ENCODE measurements at regions not wholly inside any gene's neighbourhood (a gene's known extent, or its start where the extent isn't known, plus 50 kb on each side); places are given as distances from the start of the nearest gene placed in this dataset.
"Not testable (repeated sequence)": the region's sequence is repeated elsewhere in the genome, so short reads cannot be mapped to it uniquely, and the experiment has no call there.

DNA sequence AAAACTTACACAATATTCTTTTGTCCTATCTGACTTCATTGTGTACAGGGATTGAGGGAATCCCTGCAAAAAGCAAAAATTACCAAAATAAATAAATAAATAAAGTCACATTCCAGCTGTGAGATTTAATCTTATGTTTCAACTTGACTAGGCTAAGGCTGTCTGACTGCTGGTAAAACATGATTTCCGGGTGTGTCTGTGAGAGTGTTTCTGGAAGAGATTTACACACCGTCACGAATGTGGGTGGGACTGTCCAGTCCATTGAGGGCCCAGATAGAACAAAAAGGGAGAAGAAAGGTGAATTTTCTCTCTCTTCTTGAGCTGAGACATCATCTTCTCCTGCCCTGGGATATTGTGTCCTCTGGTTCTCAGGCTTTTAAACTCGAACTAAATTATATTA is 166.1 kb downstream of the LIG4 start:
- H3K4me1 ChIP-seq (ENCODE audit: control insufficient read depth, insufficient read depth, low read length, poor library complexity, severe bottlenecking), result no peaks in the 10 kb centered on the region
- Mint-ChIP-seq H3K36me3 (no peaks in the 10 kb centered on the region), H3K27me3 (no peaks in the 10 kb centered on the region), H3K4me3 (no peak overlapping the region), H3K4me1 (no peaks in the 10 kb centered on the region), H3K27ac (no peak overlapping the region), H3K9me3 (peaks cover 0 to 16% (median 5%) of the 10 kb centered on the region in 7 donors)
- ATAC-seq (ENCODE audit: low read depth in 2 of 2) (no peak), DNase-seq (no peak)
- no peak overlapping the region for H3K27ac ChIP-seq (ENCODE audit: insufficient read depth, low read length, poor library complexity, severe bottlenecking)
- H3K9me3 ChIP-seq (ENCODE audit: control insufficient read depth in 2 of 2, low read length in 2 of 2), result no peaks in the 10 kb centered on the region
- no peaks in the 10 kb centered on the region for H3K36me3 ChIP-seq (ENCODE audit: control insufficient read depth, insufficient read depth, low read length)
- no peaks in the 10 kb centered on the region for H3K27me3 ChIP-seq (ENCODE audit: control insufficient read depth, insufficient read depth, low read length)
- H3K4me3 ChIP-seq (ENCODE audit: low read depth, low read length), result no peak overlapping the region

DNA sequence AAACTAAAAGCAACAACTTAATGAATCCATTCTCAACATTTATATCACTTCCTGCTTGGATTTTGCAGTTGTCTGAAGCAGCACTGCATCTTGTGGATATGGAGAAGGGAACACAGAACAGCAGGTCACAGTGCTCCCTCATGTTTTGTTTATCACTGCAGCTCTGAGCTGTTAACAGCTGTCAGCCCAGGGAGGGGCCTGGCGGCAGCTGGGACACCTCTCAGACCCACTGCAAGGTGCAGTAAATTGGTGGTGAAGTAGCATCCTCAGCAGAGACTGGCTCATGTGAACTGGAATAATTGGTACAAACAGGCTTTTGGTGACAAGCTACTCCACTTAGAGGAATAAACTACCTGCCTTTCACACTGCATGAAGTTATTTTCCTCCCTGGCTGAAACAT is 170.4 kb downstream of the LIG4 start:
- no peak for DNase-seq
- H3K9me3 ChIP-seq (ENCODE audit: control insufficient read depth in 2 of 2, low read length in 2 of 2), result no peaks in the 10 kb centered on the region
- Mint-ChIP-seq H3K27ac (no peak overlapping the region), H3K36me3 (no peaks in the 10 kb centered on the region), H3K9me3 (peaks cover 0 to 7% (median 3%) of the 10 kb centered on the region in 7 donors), H3K27me3 (no peaks in the 10 kb centered on the region), H3K4me1 (no peaks in the 10 kb centered on the region), H3K4me3 (no peak overlapping the region)
- no peak for ATAC-seq (ENCODE audit: low read depth in 2 of 2)
- H3K4me3 ChIP-seq (ENCODE audit: low read depth, low read length), result no peak overlapping the region
- H3K27ac ChIP-seq (ENCODE audit: insufficient read depth, low read length, poor library complexity, severe bottlenecking), result no peak overlapping the region
- H3K27me3 ChIP-seq (ENCODE audit: control insufficient read depth, insufficient read depth, low read length), result no peaks in the 10 kb centered on the region
- H3K4me1 ChIP-seq (ENCODE audit: control insufficient read depth, insufficient read depth, low read length, poor library complexity, severe bottlenecking), result no peaks in the 10 kb centered on the region
- H3K36me3 ChIP-seq (ENCODE audit: control insufficient read depth, insufficient read depth, low read length), result no peaks in the 10 kb centered on the region

DNA sequence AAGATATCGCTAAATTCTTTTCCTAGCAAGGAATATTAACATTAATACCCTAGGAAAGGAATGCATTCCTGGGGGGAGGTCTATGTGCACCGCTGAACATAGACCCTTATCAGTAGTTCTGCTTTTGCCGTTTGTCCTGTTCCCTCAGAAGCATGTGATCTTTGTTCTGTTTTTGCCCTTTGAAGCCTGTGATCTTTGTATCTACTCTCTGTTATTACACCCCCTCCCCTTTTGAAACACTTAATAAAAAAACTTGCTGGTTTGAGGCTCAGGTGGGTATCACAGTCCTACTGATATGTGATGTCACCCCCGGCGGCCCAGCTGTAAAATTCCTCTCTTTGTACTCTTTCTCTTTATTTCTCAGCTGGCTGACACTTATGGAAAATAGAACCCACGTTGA is 172.5 kb downstream of the LIG4 start:
- H3K27ac ChIP-seq (ENCODE audit: insufficient read depth, low read length, poor library complexity, severe bottlenecking); H3K4me3 Mint-ChIP-seq; H3K4me3 ChIP-seq (ENCODE audit: low read depth, low read length); H3K27me3 ChIP-seq (ENCODE audit: control insufficient read depth, insufficient read depth, low read length); DNase-seq; H3K9me3 ChIP-seq (ENCODE audit: control insufficient read depth in 2 of 2, low read length in 2 of 2); H3K27ac Mint-ChIP-seq; ATAC-seq (ENCODE audit: low read depth in 2 of 2); H3K36me3 ChIP-seq (ENCODE audit: control insufficient read depth, insufficient read depth, low read length); H3K4me1 ChIP-seq (ENCODE audit: control insufficient read depth, insufficient read depth, low read length, poor library complexity, severe bottlenecking); H3K27me3 Mint-ChIP-seq; H3K4me1 Mint-ChIP-seq; H3K9me3 Mint-ChIP-seq; H3K36me3 Mint-ChIP-seq: not testable (repeated sequence)

DNA sequence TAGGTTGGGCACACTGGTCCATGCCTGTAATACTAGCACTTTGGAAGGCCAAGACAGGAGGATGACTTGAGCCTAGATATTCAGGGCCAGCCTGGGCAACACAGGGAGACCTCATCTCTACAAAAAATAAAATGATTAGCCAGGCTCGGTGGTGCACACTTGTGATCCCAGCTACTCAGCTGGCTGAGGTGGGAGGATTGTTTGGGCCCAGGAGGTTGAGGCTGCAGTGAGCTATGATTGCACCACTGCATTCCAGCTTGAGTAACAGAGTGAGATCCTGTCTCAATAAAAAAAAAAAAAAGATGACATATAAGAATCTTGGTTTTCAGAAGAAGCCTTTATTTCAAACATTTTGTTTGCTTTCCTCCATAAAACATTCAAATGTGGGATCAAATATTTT is 178.0 kb downstream of the LIG4 start:
- Mint-ChIP-seq H3K4me1 (no peaks in the 10 kb centered on the region), H3K27ac (no peak overlapping the region), H3K4me3 (no peak overlapping the region), H3K36me3 (no peaks in the 10 kb centered on the region), H3K27me3 (no peaks in the 10 kb centered on the region), H3K9me3 (peaks cover 0 to 14% (median 6%) of the 10 kb centered on the region in 7 donors)
- ATAC-seq (ENCODE audit: low read depth in 2 of 2) (no peak), DNase-seq (no peak)
- H3K4me1 ChIP-seq (ENCODE audit: control insufficient read depth, insufficient read depth, low read length, poor library complexity, severe bottlenecking), result no peaks in the 10 kb centered on the region
- no peaks in the 10 kb centered on the region for H3K9me3 ChIP-seq (ENCODE audit: control insufficient read depth in 2 of 2, low read length in 2 of 2)
- H3K27ac ChIP-seq (ENCODE audit: insufficient read depth, low read length, poor library complexity, severe bottlenecking), result no peak overlapping the region
- H3K36me3 ChIP-seq (ENCODE audit: control insufficient read depth, insufficient read depth, low read length), result no peaks in the 10 kb centered on the region
- H3K27me3 ChIP-seq (ENCODE audit: control insufficient read depth, insufficient read depth, low read length), result no peaks in the 10 kb centered on the region
- H3K4me3 ChIP-seq (ENCODE audit: low read depth, low read length), result no peak overlapping the region

DNA sequence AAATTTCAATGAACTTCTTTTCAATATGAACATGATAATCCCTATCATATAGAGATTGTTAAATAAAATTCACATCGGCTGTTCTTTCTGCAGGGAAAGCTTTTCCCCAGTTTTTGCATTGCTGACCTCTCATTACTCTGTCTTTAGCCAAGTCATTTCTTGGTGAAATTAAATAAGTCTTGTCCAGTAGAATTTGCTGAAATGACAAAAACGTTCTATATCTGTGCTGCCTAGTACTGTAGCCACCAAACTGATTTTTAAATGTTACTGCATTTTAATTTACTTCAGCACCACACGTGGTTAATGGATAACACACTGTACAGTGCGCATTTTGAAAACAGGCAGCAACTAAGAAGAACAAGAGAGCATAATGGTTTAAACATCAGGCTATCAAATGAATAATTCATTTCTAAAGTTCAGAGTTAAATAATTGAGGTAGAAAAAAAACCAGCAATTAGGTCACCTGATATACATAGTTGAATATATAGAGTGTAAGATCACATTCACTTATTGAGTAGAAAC is 178.9 kb downstream of the LIG4 start:
- DNase-seq (no peak), ATAC-seq (ENCODE audit: low read depth in 2 of 2) (no peak)
- no peaks in the 10 kb centered on the region for H3K4me1 Mint-ChIP-seq
- no peaks in the 10 kb centered on the region for H3K27me3 Mint-ChIP-seq
- H3K27ac Mint-ChIP-seq, result no peak overlapping the region
- no peaks in the 10 kb centered on the region for H3K4me1 ChIP-seq (ENCODE audit: control insufficient read depth, insufficient read depth, low read length, poor library complexity, severe bottlenecking)
- H3K36me3 Mint-ChIP-seq, result no peaks in the 10 kb centered on the region
- no peak overlapping the region for H3K27ac ChIP-seq (ENCODE audit: insufficient read depth, low read length, poor library complexity, severe bottlenecking)
- no peak overlapping the region for H3K4me3 ChIP-seq (ENCODE audit: low read depth, low read length)
- no peaks in the 10 kb centered on the region for H3K36me3 ChIP-seq (ENCODE audit: control insufficient read depth, insufficient read depth, low read length)
- H3K27me3 ChIP-seq (ENCODE audit: control insufficient read depth, insufficient read depth, low read length), result no peaks in the 10 kb centered on the region
- H3K9me3 Mint-ChIP-seq, result peaks cover 0 to 10% (median 5%) of the 10 kb centered on the region in 7 donors
- H3K4me3 Mint-ChIP-seq, result no peak overlapping the region
- H3K9me3 ChIP-seq (ENCODE audit: control insufficient read depth in 2 of 2, low read length in 2 of 2), result no peaks in the 10 kb centered on the region

DNA sequence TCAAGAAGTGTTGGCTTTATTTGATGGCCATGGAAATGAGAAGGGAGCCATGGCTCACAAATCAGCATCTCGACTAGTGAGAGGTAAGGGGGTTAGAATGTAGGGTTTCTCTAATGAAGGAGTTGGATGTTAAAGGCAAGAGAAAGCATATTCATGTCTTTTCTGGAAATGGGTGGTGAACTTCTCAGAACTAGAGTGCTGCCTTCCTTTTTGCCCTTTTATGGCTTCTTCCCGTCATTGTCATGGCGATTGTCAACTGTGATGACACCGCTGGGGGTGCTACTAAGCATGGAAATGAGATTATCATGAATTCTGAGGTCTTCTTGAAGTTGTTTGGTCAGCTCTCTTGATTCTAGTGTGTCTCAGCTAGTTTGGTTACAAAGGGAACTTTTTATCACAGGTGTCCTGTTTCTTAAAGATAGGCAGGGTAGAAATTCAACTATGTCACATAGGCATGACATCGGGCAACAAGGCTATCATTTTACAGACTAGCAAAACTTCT is 180.4 kb downstream of the LIG4 start:
- H3K27me3 Mint-ChIP-seq, result no peaks in the 10 kb centered on the region
- H3K9me3 Mint-ChIP-seq, result peaks cover 0 to 10% (median 8%) of the 10 kb centered on the region in 7 donors
- H3K36me3 Mint-ChIP-seq, result no peaks in the 10 kb centered on the region
- no peak for DNase-seq
- H3K4me1 ChIP-seq (ENCODE audit: control insufficient read depth, insufficient read depth, low read length, poor library complexity, severe bottlenecking), result no peaks in the 10 kb centered on the region
- no peak overlapping the region for H3K27ac Mint-ChIP-seq
- no peak for ATAC-seq (ENCODE audit: low read depth in 2 of 2)
- H3K36me3 ChIP-seq (ENCODE audit: control insufficient read depth, insufficient read depth, low read length), result no peaks in the 10 kb centered on the region
- no peaks in the 10 kb centered on the region for H3K9me3 ChIP-seq (ENCODE audit: control insufficient read depth in 2 of 2, low read length in 2 of 2)
- H3K4me3 ChIP-seq (ENCODE audit: low read depth, low read length), result no peak overlapping the region
- no peak overlapping the region for H3K27ac ChIP-seq (ENCODE audit: insufficient read depth, low read length, poor library complexity, severe bottlenecking)
- H3K4me1 Mint-ChIP-seq, result no peaks in the 10 kb centered on the region
- H3K27me3 ChIP-seq (ENCODE audit: control insufficient read depth, insufficient read depth, low read length), result no peaks in the 10 kb centered on the region
- H3K4me3 Mint-ChIP-seq, result no peak overlapping the region

DNA sequence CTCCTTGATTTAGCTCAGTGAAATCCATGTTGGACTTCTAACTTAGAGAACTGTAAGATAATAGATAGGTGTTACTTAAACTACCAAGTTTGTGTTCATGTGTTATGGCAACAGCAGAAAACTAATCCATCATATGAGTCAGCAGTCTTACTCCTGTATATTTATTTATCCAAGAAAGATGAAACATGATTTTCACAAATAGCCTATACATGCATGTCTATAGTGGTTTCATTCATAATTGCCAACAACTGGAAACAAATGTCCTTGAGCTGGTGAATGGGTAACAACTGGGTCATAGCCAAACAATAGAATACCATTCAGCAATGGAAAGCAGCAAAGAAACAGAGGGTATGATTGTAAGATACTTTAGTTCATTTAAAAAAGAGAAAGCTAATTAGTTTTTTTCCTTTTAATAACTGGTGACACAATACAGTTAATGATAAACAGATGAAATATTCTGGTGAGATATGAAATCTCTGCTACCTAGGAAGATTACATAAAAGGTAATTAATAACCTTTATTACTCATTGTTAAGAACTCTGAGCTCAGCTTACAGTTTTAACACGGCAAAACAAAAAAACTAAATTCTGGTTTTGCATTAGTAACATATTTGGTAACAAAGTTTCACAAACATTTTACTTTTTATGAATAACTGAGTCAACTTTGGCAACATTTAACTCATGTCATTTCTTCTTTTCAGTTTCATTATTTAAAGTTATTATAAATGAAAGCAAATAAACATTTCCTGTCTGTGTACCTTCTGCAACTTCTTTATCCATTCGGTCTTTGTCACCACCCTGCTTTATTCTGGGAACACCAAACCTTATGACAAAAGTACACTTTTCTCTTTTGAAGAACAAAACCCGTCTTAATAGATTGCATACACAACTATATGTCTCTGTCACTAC is 181.3 kb downstream of the LIG4 start:
- H3K27ac ChIP-seq (ENCODE audit: insufficient read depth, low read length, poor library complexity, severe bottlenecking), result no peak overlapping the region
- H3K4me1 ChIP-seq (ENCODE audit: control insufficient read depth, insufficient read depth, low read length, poor library complexity, severe bottlenecking), result no peaks in the 10 kb centered on the region
- Mint-ChIP-seq H3K27me3 (no peaks in the 10 kb centered on the region), H3K9me3 (peaks cover 2 to 10% (median 6%) of the 10 kb centered on the region in 7 donors), H3K36me3 (no peaks in the 10 kb centered on the region), H3K27ac (no peak overlapping the region), H3K4me1 (no peaks in the 10 kb centered on the region), H3K4me3 (no peak overlapping the region)
- no peak for ATAC-seq (ENCODE audit: low read depth in 2 of 2)
- H3K4me3 ChIP-seq (ENCODE audit: low read depth, low read length), result no peak overlapping the region
- no peaks in the 10 kb centered on the region for H3K36me3 ChIP-seq (ENCODE audit: control insufficient read depth, insufficient read depth, low read length)
- H3K27me3 ChIP-seq (ENCODE audit: control insufficient read depth, insufficient read depth, low read length), result no peaks in the 10 kb centered on the region
- no peak for DNase-seq
- H3K9me3 ChIP-seq (ENCODE audit: control insufficient read depth in 2 of 2, low read length in 2 of 2), result no peaks in the 10 kb centered on the region

DNA sequence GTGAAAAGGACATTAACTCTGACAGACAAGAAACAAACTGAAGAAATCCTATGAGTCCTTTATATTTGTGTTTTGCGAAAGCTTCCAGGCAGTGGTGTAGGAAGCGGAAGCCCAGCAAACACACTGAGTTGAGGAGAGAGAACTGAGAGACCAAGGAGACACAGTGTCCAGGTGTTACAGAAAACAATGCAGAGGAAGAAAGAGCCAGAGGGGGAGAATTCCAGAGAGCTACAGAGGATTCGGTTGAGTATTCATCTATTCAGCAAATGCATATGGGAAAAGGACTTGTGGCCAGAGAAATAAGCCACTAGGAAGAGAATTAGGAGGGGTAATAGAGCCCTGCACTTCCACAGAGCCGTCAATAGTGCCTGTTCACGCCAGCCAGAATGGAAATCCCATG is 183.5 kb downstream of the LIG4 start:
- H3K4me3 ChIP-seq (ENCODE audit: low read depth, low read length), result no peak overlapping the region
- H3K4me1 ChIP-seq (ENCODE audit: control insufficient read depth, insufficient read depth, low read length, poor library complexity, severe bottlenecking), result no peaks in the 10 kb centered on the region
- no peak overlapping the region for H3K27ac Mint-ChIP-seq
- no peaks in the 10 kb centered on the region for H3K9me3 ChIP-seq (ENCODE audit: control insufficient read depth in 2 of 2, low read length in 2 of 2)
- H3K27me3 Mint-ChIP-seq, result no peaks in the 10 kb centered on the region
- H3K27ac ChIP-seq (ENCODE audit: insufficient read depth, low read length, poor library complexity, severe bottlenecking), result no peak overlapping the region
- no peaks in the 10 kb centered on the region for H3K36me3 Mint-ChIP-seq
- no peak for ATAC-seq (ENCODE audit: low read depth in 2 of 2)
- DNase-seq, result no peak
- peaks cover 3 to 10% (median 6%) of the 10 kb centered on the region in 7 donors for H3K9me3 Mint-ChIP-seq
- H3K27me3 ChIP-seq (ENCODE audit: control insufficient read depth, insufficient read depth, low read length), result no peaks in the 10 kb centered on the region
- H3K4me1 Mint-ChIP-seq, result no peaks in the 10 kb centered on the region
- no peaks in the 10 kb centered on the region for H3K36me3 ChIP-seq (ENCODE audit: control insufficient read depth, insufficient read depth, low read length)
- no peak overlapping the region for H3K4me3 Mint-ChIP-seq

Measured in CD4-positive, CD25-positive, alpha-beta regulatory T cell (primary cell).